ENCODE measurements at regions not wholly inside any gene's neighbourhood (a gene's known extent, or its start where the extent isn't known, plus 50 kb on each side); places are given as distances from the start of the nearest gene placed in this dataset.
"Not testable (repeated sequence)": the region's sequence is repeated elsewhere in the genome, so short reads cannot be mapped to it uniquely, and the experiment has no call there.

GRCh38 chr2:63743170-63743981 is 98.3 kb upstream of the UGP2 start:
- Histone ChIP-seq H3K4me1 (ENCODE audit: control insufficient read depth in 3 of 3, insufficient read depth in 3 of 3, low read length in 3 of 3) (peaks cover 15 to 18% (median 18%) of the 10 kb centered on the region in 3 donors), H3K9ac (ENCODE audit: low read depth in 1 of 3, low read length in 3 of 3) (peak overlapping the region; percentile 36 to 68 (median 60)), H3K9me3 (ENCODE audit: control insufficient read depth in 3 of 3, low read length in 3 of 3) (no peaks in the 10 kb centered on the region), H3K4me3 (ENCODE audit: low read length in 3 of 3) (peak overlapping the region; percentile 11 to 38 (median 13)), H3K36me3 (ENCODE audit: control insufficient read depth in 3 of 3, insufficient read depth in 3 of 3, low read length in 3 of 3) (no peaks in the 10 kb centered on the region), H3K27ac (ENCODE audit: low read depth, low read length) (peak overlapping the region; percentile 93), H3K27me3 (ENCODE audit: control insufficient read depth in 3 of 3, insufficient read depth in 3 of 3, low read length in 3 of 3) (no peaks in the 10 kb centered on the region)

- no peaks in the 10 kb centered on the region for H3K9me3 ChIP-seq (ENCODE audit: control insufficient read depth in 3 of 3, low read length in 3 of 3)
- peak overlapping the region; percentile 36 to 60 (median 58) for H3K9ac ChIP-seq (ENCODE audit: low read depth in 1 of 3, low read length in 3 of 3)
- H3K36me3 ChIP-seq (ENCODE audit: control insufficient read depth in 3 of 3, insufficient read depth in 3 of 3, low read length in 3 of 3), result no peaks in the 10 kb centered on the region
- peaks cover 15 to 18% (median 18%) of the 10 kb centered on the region in 3 donors for H3K4me1 ChIP-seq (ENCODE audit: control insufficient read depth in 3 of 3, insufficient read depth in 3 of 3, low read length in 3 of 3)
- H3K27me3 ChIP-seq (ENCODE audit: control insufficient read depth in 3 of 3, insufficient read depth in 3 of 3, low read length in 3 of 3), result no peaks in the 10 kb centered on the region
- no peak overlapping the region for H3K4me3 ChIP-seq (ENCODE audit: low read length in 3 of 3)
- peak overlapping the region; percentile 93 for H3K27ac ChIP-seq (ENCODE audit: low read depth, low read length)
Observed at GRCh38 chr2:63743982-63744966, 97.4 kb upstream of the UGP2 start.

- H3K27ac ChIP-seq (ENCODE audit: low read depth, low read length); H3K9me3 ChIP-seq (ENCODE audit: control insufficient read depth in 3 of 3, low read length in 3 of 3); H3K27me3 ChIP-seq (ENCODE audit: control insufficient read depth in 3 of 3, insufficient read depth in 3 of 3, low read length in 3 of 3); H3K4me3 ChIP-seq (ENCODE audit: low read length in 3 of 3); H3K36me3 ChIP-seq (ENCODE audit: control insufficient read depth in 3 of 3, insufficient read depth in 3 of 3, low read length in 3 of 3); H3K9ac ChIP-seq (ENCODE audit: low read depth in 1 of 3, low read length in 3 of 3): not testable (repeated sequence)
- H3K4me1 ChIP-seq (ENCODE audit: control insufficient read depth in 3 of 3, insufficient read depth in 3 of 3, low read length in 3 of 3), result peaks cover 13 to 18% (median 15%) of the 10 kb centered on the region in 3 donors
Observed at GRCh38 chr2:63746548-63746947, 95.1 kb upstream of the UGP2 start.

DNA sequence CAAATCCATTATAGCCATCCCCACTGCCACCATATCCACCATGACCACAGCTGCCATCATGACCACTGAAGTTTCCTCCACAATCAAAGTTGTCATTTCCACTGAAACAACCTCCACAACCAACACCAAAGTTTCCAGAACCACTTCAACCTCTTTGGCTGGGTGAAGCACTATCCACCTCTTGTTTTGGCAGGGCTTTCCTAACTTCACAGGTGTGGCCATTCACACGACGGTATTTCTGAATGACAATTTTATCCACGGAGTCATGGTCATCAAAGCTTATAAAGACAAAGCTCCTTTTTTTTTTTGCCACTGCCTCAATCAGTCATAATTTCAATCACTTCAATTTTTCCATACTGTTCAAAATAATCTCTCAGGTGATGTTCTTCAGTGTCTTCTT is 89.8 kb upstream of the UGP2 start:
- peaks cover 0 to 2% (median 0%) of the 10 kb centered on the region in 3 donors for H3K4me1 ChIP-seq (ENCODE audit: control insufficient read depth in 3 of 3, insufficient read depth in 3 of 3, low read length in 3 of 3)
- H3K36me3 ChIP-seq (ENCODE audit: control insufficient read depth in 3 of 3, insufficient read depth in 3 of 3, low read length in 3 of 3), result no peaks in the 10 kb centered on the region
- H3K9ac ChIP-seq (ENCODE audit: low read depth in 1 of 3, low read length in 3 of 3), result no peak overlapping the region
- H3K27me3 ChIP-seq (ENCODE audit: control insufficient read depth in 3 of 3, insufficient read depth in 3 of 3, low read length in 3 of 3), result no peaks in the 10 kb centered on the region
- no peak overlapping the region for H3K4me3 ChIP-seq (ENCODE audit: low read length in 3 of 3)
- H3K27ac ChIP-seq (ENCODE audit: low read depth, low read length), result no peak overlapping the region
- no peaks in the 10 kb centered on the region for H3K9me3 ChIP-seq (ENCODE audit: control insufficient read depth in 3 of 3, low read length in 3 of 3)

GRCh38 chr2:63755216-63755615 is 86.5 kb upstream of the UGP2 start:
- Histone ChIP-seq H3K36me3 (ENCODE audit: control insufficient read depth in 3 of 3, insufficient read depth in 3 of 3, low read length in 3 of 3) (no peaks in the 10 kb centered on the region), H3K9ac (ENCODE audit: low read depth in 1 of 3, low read length in 3 of 3) (no peak overlapping the region), H3K27ac (ENCODE audit: low read depth, low read length) (no peak overlapping the region), H3K9me3 (ENCODE audit: control insufficient read depth in 3 of 3, low read length in 3 of 3) (no peaks in the 10 kb centered on the region), H3K27me3 (ENCODE audit: control insufficient read depth in 3 of 3, insufficient read depth in 3 of 3, low read length in 3 of 3) (no peaks in the 10 kb centered on the region), H3K4me1 (ENCODE audit: control insufficient read depth in 3 of 3, insufficient read depth in 3 of 3, low read length in 3 of 3) (peaks cover 0 to 5% (median 0%) of the 10 kb centered on the region in 3 donors), H3K4me3 (ENCODE audit: low read length in 3 of 3) (no peak overlapping the region)

- no peak overlapping the region for H3K27ac ChIP-seq (ENCODE audit: low read depth, low read length)
Observed at GRCh38 chr2:63755965-63756364, 85.7 kb upstream of the UGP2 start.

DNA sequence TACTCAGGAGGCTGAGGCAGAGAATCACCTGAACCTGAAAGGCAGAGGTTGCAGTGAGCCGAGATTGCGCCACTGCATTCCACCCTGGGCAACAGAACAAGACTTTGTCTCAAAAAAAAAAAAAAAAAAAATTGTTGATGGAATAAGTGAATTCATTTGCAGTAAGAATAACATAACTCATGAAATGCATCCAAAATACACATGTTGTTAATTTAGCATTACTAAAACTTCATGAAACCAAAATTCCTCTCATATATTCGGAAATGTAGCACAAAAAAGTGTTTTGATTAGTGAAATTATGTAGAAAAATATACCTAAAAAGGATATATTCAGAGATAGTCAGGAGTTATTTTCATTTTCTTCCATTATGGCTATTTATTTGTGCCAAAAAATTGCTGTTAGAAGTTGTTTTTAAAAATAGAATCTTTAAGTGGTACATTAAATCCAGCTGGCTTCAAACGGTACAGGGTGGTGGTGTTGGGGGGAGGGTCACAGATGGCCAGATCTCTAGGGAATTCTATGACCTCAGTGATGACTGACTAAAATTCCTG is 78.2 kb upstream of the UGP2 start:
- Histone ChIP-seq H3K9me3 (ENCODE audit: control insufficient read depth in 3 of 3, low read length in 3 of 3) (peaks cover 0 to 5% (median 0%) of the 10 kb centered on the region in 3 donors), H3K27me3 (ENCODE audit: control insufficient read depth in 3 of 3, insufficient read depth in 3 of 3, low read length in 3 of 3) (no peaks in the 10 kb centered on the region), H3K4me1 (ENCODE audit: control insufficient read depth in 3 of 3, insufficient read depth in 3 of 3, low read length in 3 of 3) (peaks cover 0 to 6% (median 0%) of the 10 kb centered on the region in 3 donors), H3K4me3 (ENCODE audit: low read length in 3 of 3) (no peak overlapping the region), H3K27ac (ENCODE audit: low read depth, low read length) (no peak overlapping the region), H3K36me3 (ENCODE audit: control insufficient read depth in 3 of 3, insufficient read depth in 3 of 3, low read length in 3 of 3) (no peaks in the 10 kb centered on the region), H3K9ac (ENCODE audit: low read depth in 1 of 3, low read length in 3 of 3) (no peak overlapping the region)

More at GRCh38 chr2:63755965-63756364, 85.7 kb upstream of the UGP2 start:
- Histone ChIP-seq H3K9ac (ENCODE audit: low read depth in 1 of 3, low read length in 3 of 3) (no peak overlapping the region), H3K9me3 (ENCODE audit: control insufficient read depth in 3 of 3, low read length in 3 of 3) (no peaks in the 10 kb centered on the region), H3K36me3 (ENCODE audit: control insufficient read depth in 3 of 3, insufficient read depth in 3 of 3, low read length in 3 of 3) (no peaks in the 10 kb centered on the region), H3K4me1 (ENCODE audit: control insufficient read depth in 3 of 3, insufficient read depth in 3 of 3, low read length in 3 of 3) (peaks cover 0 to 5% (median 0%) of the 10 kb centered on the region in 3 donors), H3K27me3 (ENCODE audit: control insufficient read depth in 3 of 3, insufficient read depth in 3 of 3, low read length in 3 of 3) (no peaks in the 10 kb centered on the region), H3K4me3 (ENCODE audit: low read length in 3 of 3) (no peak overlapping the region)

- no peak overlapping the region for H3K9ac ChIP-seq (ENCODE audit: low read depth in 1 of 3, low read length in 3 of 3)
- no peak overlapping the region for H3K27ac ChIP-seq (ENCODE audit: low read depth, low read length)
- peaks cover 0 to 5% (median 0%) of the 10 kb centered on the region in 3 donors for H3K9me3 ChIP-seq (ENCODE audit: control insufficient read depth in 3 of 3, low read length in 3 of 3)
- peaks cover 0 to 6% (median 0%) of the 10 kb centered on the region in 3 donors for H3K4me1 ChIP-seq (ENCODE audit: control insufficient read depth in 3 of 3, insufficient read depth in 3 of 3, low read length in 3 of 3)
- no peaks in the 10 kb centered on the region for H3K27me3 ChIP-seq (ENCODE audit: control insufficient read depth in 3 of 3, insufficient read depth in 3 of 3, low read length in 3 of 3)
- no peak overlapping the region for H3K4me3 ChIP-seq (ENCODE audit: low read length in 3 of 3)
- no peaks in the 10 kb centered on the region for H3K36me3 ChIP-seq (ENCODE audit: control insufficient read depth in 3 of 3, insufficient read depth in 3 of 3, low read length in 3 of 3)
Observed at GRCh38 chr2:63764630-63765029, 77.1 kb upstream of the UGP2 start.

- peaks cover 0 to 6% (median 0%) of the 10 kb centered on the region in 3 donors for H3K4me1 ChIP-seq (ENCODE audit: control insufficient read depth in 3 of 3, insufficient read depth in 3 of 3, low read length in 3 of 3)
- H3K4me3 ChIP-seq (ENCODE audit: low read length in 3 of 3), result no peak overlapping the region
- H3K9me3 ChIP-seq (ENCODE audit: control insufficient read depth in 3 of 3, low read length in 3 of 3), result peaks cover 0 to 5% (median 0%) of the 10 kb centered on the region in 3 donors
- no peaks in the 10 kb centered on the region for H3K27me3 ChIP-seq (ENCODE audit: control insufficient read depth in 3 of 3, insufficient read depth in 3 of 3, low read length in 3 of 3)
- H3K9ac ChIP-seq (ENCODE audit: low read depth in 1 of 3, low read length in 3 of 3), result no peak overlapping the region
- H3K36me3 ChIP-seq (ENCODE audit: control insufficient read depth in 3 of 3, insufficient read depth in 3 of 3, low read length in 3 of 3), result no peaks in the 10 kb centered on the region
- H3K27ac ChIP-seq (ENCODE audit: low read depth, low read length), result no peak overlapping the region
Observed at GRCh38 chr2:63765117-63765516, 76.6 kb upstream of the UGP2 start.

All from skeletal muscle tissue (tissue), 3 donors.